BJ (cell line): ENCODE measurements at regions not wholly inside any gene's neighbourhood (a gene's known extent, or its start where the extent isn't known, plus 50 kb on each side); places are given as distances from the start of the nearest gene placed in this dataset.

Source experiments
- CTCF ChIA-PET: fragments of 350-600 bp; formaldehyde crosslinking; extraction: SDS; loops from one replicate; lab custom pipeline; 2021; ENCODE audit warnings: antibody characterized with exemption, inconsistent platforms; lab: Yijun Ruan, JAX
- POLR2A ChIA-PET: fragments of 300-600 bp; sonication (Branson Sonifier 250); formaldehyde crosslinking; extraction: SDS; loops from one replicate; lab custom pipeline; 2021; ENCODE audit warnings: antibody characterized with exemption; lab: Charles Lee
- DNase-seq: peaks from one replicate; pipeline ENCODE4 v3.0.0-alpha.2; 2011; ENCODE audit warnings: low read depth
- H3K27me3 ChIP-seq: 2 replicates; pipeline ENCODE4 v1.6.0; 2011; ENCODE audit warnings: low read length; ENCODE audit not compliant: control insufficient read depth, insufficient read depth
- H3K36me3 ChIP-seq: 2 replicates; pipeline ENCODE4 v1.5.1; 2011; ENCODE audit warnings: low read length; ENCODE audit not compliant: control insufficient read depth, insufficient read depth
- H3K4me3 ChIP-seq: 2 replicates; pipeline ENCODE4 v1.5.1; 2011; ENCODE audit warnings: low read depth, mild to moderate bottlenecking, control low read depth, low read length
- TF ChIP-seq, protein P1 (sequence below): IDR thresholded peaks from 2 replicates; pipeline ENCODE4 v1.5.1; 2011; ENCODE audit warnings: low read depth, mild to moderate bottlenecking, control low read depth, inconsistent platforms, low read length, moderate library complexity; ENCODE audit not compliant: insufficient read depth

DNA sequence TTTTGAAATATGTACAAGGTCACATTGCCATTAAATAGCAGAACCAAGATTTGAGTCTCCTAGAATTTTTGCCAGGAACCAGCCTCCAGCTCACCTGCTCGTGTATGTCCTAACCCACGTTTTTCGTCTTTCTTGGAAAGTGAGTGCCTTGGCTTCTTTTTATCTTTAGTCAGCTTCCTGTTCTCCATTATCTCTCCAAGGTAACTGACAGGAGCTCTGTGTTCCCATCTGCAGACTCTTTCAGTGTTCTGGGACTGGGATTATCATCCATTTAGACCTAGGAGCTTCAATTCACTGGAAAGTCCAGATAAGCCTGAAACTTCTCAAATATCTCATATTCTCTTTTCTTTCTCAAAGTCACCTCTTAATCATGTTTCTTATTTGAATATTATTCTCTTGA lies 193.7 kb downstream of the ZIC5 start:
- H3K36me3 ChIP-seq = no peaks in the 10 kb centered on the region
- DNase-seq = no peak
- TF ChIP-seq, protein P1, sequence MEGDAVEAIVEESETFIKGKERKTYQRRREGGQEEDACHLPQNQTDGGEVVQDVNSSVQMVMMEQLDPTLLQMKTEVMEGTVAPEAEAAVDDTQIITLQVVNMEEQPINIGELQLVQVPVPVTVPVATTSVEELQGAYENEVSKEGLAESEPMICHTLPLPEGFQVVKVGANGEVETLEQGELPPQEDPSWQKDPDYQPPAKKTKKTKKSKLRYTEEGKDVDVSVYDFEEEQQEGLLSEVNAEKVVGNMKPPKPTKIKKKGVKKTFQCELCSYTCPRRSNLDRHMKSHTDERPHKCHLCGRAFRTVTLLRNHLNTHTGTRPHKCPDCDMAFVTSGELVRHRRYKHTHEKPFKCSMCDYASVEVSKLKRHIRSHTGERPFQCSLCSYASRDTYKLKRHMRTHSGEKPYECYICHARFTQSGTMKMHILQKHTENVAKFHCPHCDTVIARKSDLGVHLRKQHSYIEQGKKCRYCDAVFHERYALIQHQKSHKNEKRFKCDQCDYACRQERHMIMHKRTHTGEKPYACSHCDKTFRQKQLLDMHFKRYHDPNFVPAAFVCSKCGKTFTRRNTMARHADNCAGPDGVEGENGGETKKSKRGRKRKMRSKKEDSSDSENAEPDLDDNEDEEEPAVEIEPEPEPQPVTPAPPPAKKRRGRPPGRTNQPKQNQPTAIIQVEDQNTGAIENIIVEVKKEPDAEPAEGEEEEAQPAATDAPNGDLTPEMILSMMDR = no peak
- H3K27me3 ChIP-seq = no peaks in the 10 kb centered on the region
- H3K4me3 ChIP-seq = no peak overlapping the region
- ChIA-PET CTCF (no interaction called here), POLR2A (no interaction called here)

DNA sequence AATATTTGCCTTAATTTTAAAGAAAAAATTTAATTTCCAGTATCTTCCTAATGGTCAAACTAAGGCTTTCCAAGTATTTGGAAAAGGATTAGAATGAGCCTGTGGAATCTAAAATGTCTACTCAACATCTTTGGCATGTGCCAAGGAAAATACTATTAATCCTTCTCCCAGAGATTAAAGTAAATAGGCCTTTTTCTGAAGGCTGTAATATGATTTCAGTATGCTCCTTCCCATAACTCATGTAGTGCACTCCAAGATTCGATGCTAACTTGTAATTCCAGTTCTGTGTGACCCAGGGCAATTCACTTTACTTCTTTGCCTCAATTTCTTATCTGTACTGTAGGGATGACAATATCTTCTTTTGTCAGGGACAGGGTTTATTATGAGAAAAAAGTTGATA lies 196.9 kb downstream of the ZIC5 start:
- Histone ChIP-seq H3K4me3 (no peak overlapping the region), H3K36me3 (no peaks in the 10 kb centered on the region), H3K27me3 (no peaks in the 10 kb centered on the region)
- TF ChIP-seq, protein P1 = no peak
- no peak for DNase-seq
- ChIA-PET CTCF (no interaction called here), POLR2A (no interaction called here)

DNA sequence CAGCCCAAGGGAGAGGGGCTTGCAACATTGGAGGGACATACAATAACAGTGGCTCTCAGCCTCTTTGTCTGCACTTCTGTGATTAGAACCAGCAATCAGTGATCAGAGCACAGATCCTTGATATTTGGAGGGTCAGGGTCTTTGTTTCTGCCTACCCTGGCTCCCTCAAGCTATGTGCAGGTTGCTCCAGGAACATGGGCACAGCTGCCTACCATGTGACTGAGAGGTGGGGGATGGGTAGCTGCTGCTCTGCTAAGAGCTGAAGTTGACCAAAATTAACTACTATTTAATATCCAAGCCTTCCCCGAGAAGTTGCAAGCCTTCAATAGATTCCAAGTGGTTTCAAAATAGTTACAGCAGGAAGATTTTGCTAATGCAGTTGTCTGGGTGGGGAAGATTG lies 202.6 kb downstream of the ZIC5 start:
- ChIA-PET CTCF (no interaction called here), POLR2A (no interaction called here)
- Histone ChIP-seq H3K4me3 (no peak overlapping the region), H3K36me3 (no peaks in the 10 kb centered on the region), H3K27me3 (no peaks in the 10 kb centered on the region)
- DNase-seq = no peak
- TF ChIP-seq, protein P1 = no peak

DNA sequence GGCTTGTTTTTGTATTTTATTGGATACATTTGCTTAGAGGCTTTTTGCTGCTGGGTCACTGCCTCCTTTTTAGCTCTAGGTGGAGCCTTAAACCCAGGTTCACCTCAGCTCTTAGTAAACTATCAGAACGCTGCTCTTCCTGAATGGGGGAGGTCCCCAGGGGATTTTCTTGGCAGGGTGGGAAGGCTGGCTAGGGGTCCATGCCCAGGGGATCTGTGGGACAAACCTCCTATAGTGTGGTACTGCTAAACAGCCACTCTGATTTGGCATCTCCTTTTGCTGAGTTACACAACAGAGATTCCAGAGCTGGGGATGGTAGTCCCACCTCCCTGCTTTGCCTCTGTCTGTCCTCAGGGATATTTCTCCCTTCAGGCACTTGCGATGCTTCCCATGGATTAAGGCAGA lies 204.9 kb downstream of the ZIC5 start:
- TF ChIP-seq, protein P1 = no peak
- H3K36me3 ChIP-seq = no peaks in the 10 kb centered on the region
- H3K4me3 ChIP-seq = no peak overlapping the region
- CTCF ChIA-PET = no interaction called here
- H3K27me3 ChIP-seq = no peaks in the 10 kb centered on the region
- no peak for DNase-seq
- POLR2A ChIA-PET = no interaction called here

DNA sequence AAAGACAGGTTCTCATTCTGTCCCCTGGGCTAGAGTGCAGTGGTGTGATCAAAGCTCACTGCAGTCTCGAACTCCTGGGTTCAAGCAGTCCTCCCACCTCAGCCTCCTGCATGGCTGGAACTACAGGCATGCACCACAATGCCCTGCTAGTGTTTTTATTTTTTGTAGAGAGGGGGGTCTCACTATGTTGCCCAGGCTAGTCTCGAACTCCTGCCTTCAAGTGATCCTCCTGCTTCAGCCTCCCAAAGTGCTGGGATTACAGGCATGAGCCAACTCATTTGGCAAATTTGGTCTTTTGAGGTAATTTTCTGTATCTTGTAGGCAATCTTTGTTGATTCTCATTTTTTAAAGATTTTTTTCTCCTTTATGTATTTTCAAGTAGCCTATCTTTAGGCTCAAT lies 205.7 kb downstream of the ZIC5 start:
- ChIA-PET POLR2A (no interaction called here), CTCF (no interaction called here)
- H3K4me3 ChIP-seq = no peak overlapping the region
- DNase-seq = no peak
- TF ChIP-seq, protein P1 = no peak
- H3K27me3 ChIP-seq = no peaks in the 10 kb centered on the region
- no peaks in the 10 kb centered on the region for H3K36me3 ChIP-seq
